A549 (cell line): ENCODE measurements at regions not wholly inside any gene's neighbourhood (a gene's known extent, or its start where the extent isn't known, plus 50 kb on each side); places are given as distances from the start of the nearest gene placed in this dataset.

Experiments
- ATAC-seq, 2 experiments: fragments of 200-7000 bp in 1 of 2; fragments of >200 bp in 1 of 2; cut with Nextera tagmentation in 1 of 2; cut with Tn5 transposase in 1 of 2; 3 replicates each; pipeline versions ENCODE4 v1.8.0 to v1.9.1; 2018 to 2020; ENCODE audit warnings: mild to moderate bottlenecking in 1 of 2, moderate library complexity in 1 of 2
- CTCF ChIA-PET: fragments of 300-600 bp; sonication (Branson Sonifier 250); formaldehyde crosslinking; extraction: SDS; loops from one replicate; lab custom pipeline; 2021; ENCODE audit warnings: antibody characterized with exemption, inconsistent platforms; lab: Yijun Ruan, JAX
- POLR2A ChIA-PET: fragments of 350-600 bp; formaldehyde crosslinking; extraction: SDS; loops from one replicate; lab custom pipeline; 2021; ENCODE audit warnings: antibody characterized with exemption, inconsistent platforms; lab: Yijun Ruan, JAX
- DNase-seq, 2 experiments: peaks; one replicate each; pipeline versions ENCODE4 v3.0.0 to v3.0.0-alpha.2; 2011 to 2016; ENCODE audit warnings: low read depth in 1 of 2, low spot score in 1 of 2
- FAIRE-seq: peaks from 2 replicates; lab custom pipeline; 2011; peaks lifted over from hg19 to GRCh38; lab: Jason Lieb, UNC
- H3K27ac ChIP-seq, 2 experiments: fragments of >200 bp; sonication (Bioruptor Twin); formaldehyde crosslinking; 3 replicates each; pipeline ENCODE4 v1.5.1; 2016 to 2017
- H3K4me1 ChIP-seq: fragments of >200 bp; sonication (Bioruptor Twin); formaldehyde crosslinking; 3 replicates; pipeline ENCODE4 v1.6.1; 2016
- H3K4me2 ChIP-seq: fragments of >200 bp; sonication (Bioruptor Twin); formaldehyde crosslinking; 3 replicates; pipeline ENCODE4 v1.6.1; 2016
- H3K4me3 ChIP-seq: fragments of >200 bp; sonication (Bioruptor Twin); formaldehyde crosslinking; 3 replicates; pipeline ENCODE4 v1.5.1; 2016
- H3K9me3 ChIP-seq: fragments of >200 bp; sonication (Bioruptor Twin); formaldehyde crosslinking; 3 replicates; pipeline ENCODE4 v1.6.1; 2016
- ATOH8 ChIP-seq: fragments of 250-450 bp; sonication (Bioruptor Pico); IDR thresholded peaks from 2 replicates; pipeline ENCODE4 v1.5.0; 2020; ENCODE audit warnings: low read depth, mild to moderate bottlenecking, moderate library complexity
- BHLHE40 ChIP-seq: IDR thresholded peaks from 2 replicates; pipeline ENCODE4 v1.6.1; 2012; ENCODE audit warnings: low read depth, low read length, inconsistent platforms
- CHD4 ChIP-seq: fragments of 200-600 bp; sonication (generic); IDR thresholded peaks from 2 replicates; pipeline ENCODE4 v1.6.1; 2016; ENCODE audit warnings: antibody characterized with exemption, mild to moderate bottlenecking, borderline replicate concordance
- ESRRA ChIP-seq: fragments of 150-350 bp; IDR thresholded peaks from 2 replicates; pipeline ENCODE4 v1.6.1; 2014; ENCODE audit warnings: mild to moderate bottlenecking, low read length, borderline replicate concordance
- FOXS1 ChIP-seq: fragments of 250-450 bp; sonication (Bioruptor Pico); IDR thresholded peaks from 2 replicates; pipeline ENCODE4 v1.5.0; 2020; ENCODE audit warnings: mild to moderate bottlenecking, moderate library complexity
- HOXA7 ChIP-seq: fragments of 250-450 bp; sonication (Bioruptor Pico); IDR thresholded peaks from 2 replicates; pipeline ENCODE4 v1.5.0; 2020; ENCODE audit warnings: mild to moderate bottlenecking, moderate library complexity
- HOXB13 ChIP-seq: fragments of 250-450 bp; sonication (Bioruptor Pico); IDR thresholded peaks from 2 replicates; pipeline ENCODE4 v1.5.0; 2020; ENCODE audit warnings: low read depth, mild to moderate bottlenecking, moderate library complexity
- HOXB5 ChIP-seq: fragments of 250-450 bp; sonication (Bioruptor Pico); IDR thresholded peaks from 2 replicates; pipeline ENCODE4 v1.5.0; 2020; ENCODE audit warnings: mild to moderate bottlenecking, moderate library complexity
- JUNB ChIP-seq: fragments of >200 bp; sonication (Bioruptor Twin); formaldehyde crosslinking; IDR thresholded peaks from 2 replicates; pipeline ENCODE4 v1.6.1; 2016
- MAFK ChIP-seq: fragments of 450-650 bp; IDR thresholded peaks from 2 replicates; pipeline ENCODE4 v1.6.1; 2014; ENCODE audit not compliant: partially characterized antibody
- MAX ChIP-seq: IDR thresholded peaks from 2 replicates; pipeline ENCODE4 v1.6.1; 2012
- REST ChIP-seq: fragments of 200-600 bp; sonication (generic); IDR thresholded peaks from 2 replicates; pipeline ENCODE4 v1.6.1; 2016; ENCODE audit warnings: antibody characterized with exemption, mild to moderate bottlenecking, moderate library complexity
- RNF2 ChIP-seq: fragments of 200-600 bp; sonication (generic); IDR thresholded peaks from 2 replicates; pipeline ENCODE4 v1.6.1; 2016; ENCODE audit warnings: low read depth, mild to moderate bottlenecking, antibody characterized with exemption, moderate library complexity, borderline replicate concordance
- USF2 ChIP-seq: fragments of 450-650 bp; IDR thresholded peaks from 2 replicates; pipeline ENCODE4 v1.6.1; 2014; ENCODE audit warnings: antibody characterized with exemption
- ZFP36 ChIP-seq: fragments of 450-650 bp; IDR thresholded peaks from 2 replicates; pipeline ENCODE4 v1.6.1; 2014; ENCODE audit warnings: borderline replicate concordance; ENCODE audit not compliant: partially characterized antibody
- WGBS: methylation state at CpG from one replicate; pipeline ENCODE4 v1.1.6; 2017; ENCODE audit errors: missing lambda C conversion rate; 5-methylcytosine and 5-hydroxymethylcytosine counted together

GRCh38 chr13:84126671-84127171 is 244.4 kb upstream of the SLITRK1 start:
- H3K4me2 ChIP-seq = no peak overlapping the region
- WGBS = 14% methylated on average over 4 of the region's 7 CpGs
- FAIRE-seq (no peak), ATAC-seq (no peak), DNase-seq (no peak)
- TF ChIP-seq FOXS1 (CRISPR knock-in tag) = no peak
- TF ChIP-seq JUNB = no peak
- no peak for TF ChIP-seq ESRRA
- TF ChIP-seq ATOH8 (CRISPR knock-in tag) = no peak
- TF ChIP-seq RNF2 = no peak
- no peak for TF ChIP-seq HOXB5 (CRISPR knock-in tag)
- CTCF ChIA-PET = no interaction called here
- H3K27ac ChIP-seq = no peak overlapping the region
- no peaks in the 10 kb centered on the region for H3K9me3 ChIP-seq
- H3K4me1 ChIP-seq = no peaks in the 10 kb centered on the region
- POLR2A ChIA-PET = no interaction called here
- no peak overlapping the region for H3K4me3 ChIP-seq

- WGBS = 89% methylated on average over 1 of the region's 1 CpG
- POLR2A ChIA-PET = no interaction called here
- no peak for ATAC-seq
- H3K4me1 ChIP-seq = no peaks in the 10 kb centered on the region
- TF ChIP-seq REST (no peak), HOXB13 (no peak), CHD4 (no peak), BHLHE40 (no peak), ZFP36 (no peak)
- TF ChIP-seq, all 56 proteins: peak for 0
- Histone ChIP-seq H3K9me3 (no peaks in the 10 kb centered on the region), H3K27ac (no peak overlapping the region), H3K4me2 (no peak overlapping the region), H3K4me3 (no peak overlapping the region)
- no peak for FAIRE-seq
- DNase-seq = no peak
- CTCF ChIA-PET = no interaction called here
Measured at GRCh38 chr13:84121456-84121855, 239.2 kb upstream of the SLITRK1 start.

- 19% methylated on average over 2 of the region's 2 CpGs for WGBS
- DNase-seq (no peak), ATAC-seq (no peak)
Measured at GRCh38 chr13:84118839-84119409, 236.7 kb upstream of the SLITRK1 start.

More at GRCh38 chr13:84118839-84119409, 236.7 kb upstream of the SLITRK1 start:
- CTCF ChIA-PET = no interaction called here
- no peak overlapping the region for H3K4me3 ChIP-seq
- H3K9me3 ChIP-seq = no peaks in the 10 kb centered on the region
- FAIRE-seq = no peak
- no peak for TF ChIP-seq HOXA7 (CRISPR knock-in tag)
- TF ChIP-seq MAX = no peak
- TF ChIP-seq MAFK = no peak
- TF ChIP-seq USF2 = no peak
- no peak for TF ChIP-seq ATOH8 (CRISPR knock-in tag)
- no peak overlapping the region for H3K27ac ChIP-seq
- no peak overlapping the region for H3K4me2 ChIP-seq
- POLR2A ChIA-PET = no interaction called here
- H3K4me1 ChIP-seq = no peaks in the 10 kb centered on the region
